Dedifferentiated amniotic fluid mesenchymal stem cell (primary cell): ENCODE measurements at regions not wholly inside any gene's neighbourhood (a gene's known extent, or its start where the extent isn't known, plus 50 kb on each side); places are given as distances from the start of the nearest gene placed in this dataset.

ENCODE experiments used
- DNase-seq: peaks from one replicate; pipeline ENCODE4 v3.0.0-alpha.2; 2016; ENCODE audit errors: extremely low spot score

GRCh38 chr9:18229992-18230676 lies 243.8 kb upstream of the ADAMTSL1 start:
- no peak for DNase-seq

- no peak for DNase-seq
Observed at GRCh38 chr9:18233311-18233710, 240.6 kb upstream of the ADAMTSL1 start.

GRCh38 chr9:18233776-18234445 lies 240.0 kb upstream of the ADAMTSL1 start:
- DNase-seq = no peak

- no peak for DNase-seq
Observed at GRCh38 chr9:18235181-18235908, 238.6 kb upstream of the ADAMTSL1 start.

GRCh38 chr9:18236336-18236735 lies 237.6 kb upstream of the ADAMTSL1 start:
- DNase-seq = no peak

- DNase-seq = no peak
Observed at GRCh38 chr9:18237776-18238175, 236.2 kb upstream of the ADAMTSL1 start.

- peak; percentile 53 for DNase-seq
Observed at GRCh38 chr9:18238254-18238653, 235.7 kb upstream of the ADAMTSL1 start.

- peak; percentile 40 for DNase-seq
Observed at GRCh38 chr9:18238752-18239447, 235.1 kb upstream of the ADAMTSL1 start.

- no peak for DNase-seq
Observed at GRCh38 chr9:18240213-18240612, 233.7 kb upstream of the ADAMTSL1 start.

GRCh38 chr9:18245911-18246310 lies 228.0 kb upstream of the ADAMTSL1 start:
- DNase-seq = no peak

GRCh38 chr9:18250053-18250452 lies 223.9 kb upstream of the ADAMTSL1 start:
- DNase-seq = no peak

GRCh38 chr9:18253950-18254349 lies 220.0 kb upstream of the ADAMTSL1 start:
- no peak for DNase-seq

- DNase-seq = peak; percentile 88
Observed at GRCh38 chr9:18255158-18255629, 218.8 kb upstream of the ADAMTSL1 start.

GRCh38 chr9:18255747-18256146 lies 218.2 kb upstream of the ADAMTSL1 start:
- DNase-seq = no peak

- DNase-seq = no peak
Observed at GRCh38 chr9:18256568-18256967, 217.4 kb upstream of the ADAMTSL1 start.

GRCh38 chr9:18260521-18260920 lies 213.4 kb upstream of the ADAMTSL1 start:
- DNase-seq = no peak

- no peak for DNase-seq
Observed at GRCh38 chr9:18261181-18261580, 212.8 kb upstream of the ADAMTSL1 start.

- no peak for DNase-seq
Observed at GRCh38 chr9:18263377-18263776, 210.6 kb upstream of the ADAMTSL1 start.

- DNase-seq = no peak
Observed at GRCh38 chr9:18268381-18268780, 205.6 kb upstream of the ADAMTSL1 start.

GRCh38 chr9:18269561-18269960 lies 204.4 kb upstream of the ADAMTSL1 start:
- DNase-seq = no peak

GRCh38 chr9:18274693-18275092 lies 199.3 kb upstream of the ADAMTSL1 start:
- DNase-seq = peak; percentile 62
